Retinal pigment epithelial cell (primary cell): ENCODE measurements at regions not wholly inside any gene's neighbourhood (a gene's known extent, or its start where the extent isn't known, plus 50 kb on each side); places are given as distances from the start of the nearest gene placed in this dataset.

ENCODE experiments used
- DNase-seq: peaks from one replicate; pipeline ENCODE4 v3.0.0-alpha.2; 2010; ENCODE audit warnings: low read depth
- H3K4me3 ChIP-seq: 2 replicates; pipeline ENCODE4 v1.5.1; 2011; ENCODE audit warnings: mild to moderate bottlenecking, low read length, control low read depth, moderate library complexity
- TF ChIP-seq, protein P1 (sequence below): conservative IDR thresholded peaks from 2 replicates; pipeline ENCODE4 v1.5.1; 2011; ENCODE audit warnings: low read depth, low read length, control low read depth, inconsistent platforms

DNA sequence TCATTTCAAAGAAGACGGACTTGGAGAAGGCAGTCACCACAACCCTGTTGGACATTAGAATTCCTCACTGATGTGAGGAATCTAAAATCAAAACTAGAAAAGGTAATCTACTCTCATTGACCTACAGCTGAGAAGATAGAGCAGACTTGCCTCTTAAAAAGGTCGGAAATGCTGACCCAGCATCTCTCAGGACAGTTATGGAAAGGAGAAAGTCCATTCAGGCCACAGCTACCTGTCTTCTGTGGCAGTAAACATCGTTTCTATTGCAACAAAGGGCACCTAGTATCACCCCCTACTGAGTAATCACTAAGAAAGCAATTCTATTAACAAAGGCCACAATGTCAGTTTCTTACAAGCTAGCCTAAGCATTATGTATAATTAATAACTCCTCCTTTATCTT is 601.7 kb downstream of the PRELID2 start:
- TF ChIP-seq, protein P1, sequence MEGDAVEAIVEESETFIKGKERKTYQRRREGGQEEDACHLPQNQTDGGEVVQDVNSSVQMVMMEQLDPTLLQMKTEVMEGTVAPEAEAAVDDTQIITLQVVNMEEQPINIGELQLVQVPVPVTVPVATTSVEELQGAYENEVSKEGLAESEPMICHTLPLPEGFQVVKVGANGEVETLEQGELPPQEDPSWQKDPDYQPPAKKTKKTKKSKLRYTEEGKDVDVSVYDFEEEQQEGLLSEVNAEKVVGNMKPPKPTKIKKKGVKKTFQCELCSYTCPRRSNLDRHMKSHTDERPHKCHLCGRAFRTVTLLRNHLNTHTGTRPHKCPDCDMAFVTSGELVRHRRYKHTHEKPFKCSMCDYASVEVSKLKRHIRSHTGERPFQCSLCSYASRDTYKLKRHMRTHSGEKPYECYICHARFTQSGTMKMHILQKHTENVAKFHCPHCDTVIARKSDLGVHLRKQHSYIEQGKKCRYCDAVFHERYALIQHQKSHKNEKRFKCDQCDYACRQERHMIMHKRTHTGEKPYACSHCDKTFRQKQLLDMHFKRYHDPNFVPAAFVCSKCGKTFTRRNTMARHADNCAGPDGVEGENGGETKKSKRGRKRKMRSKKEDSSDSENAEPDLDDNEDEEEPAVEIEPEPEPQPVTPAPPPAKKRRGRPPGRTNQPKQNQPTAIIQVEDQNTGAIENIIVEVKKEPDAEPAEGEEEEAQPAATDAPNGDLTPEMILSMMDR, result no peak
- DNase-seq, result no peak
- H3K4me3 ChIP-seq, result no peak overlapping the region

- no peak overlapping the region for H3K4me3 ChIP-seq
- no peak for DNase-seq
- TF ChIP-seq, protein P1, result no peak
These were observed 604.4 kb downstream of the PRELID2 start for GRCh38 chr5:145230781-145231180.

- TF ChIP-seq, protein P1, result no peak
These were observed 606.6 kb downstream of the PRELID2 start for GRCh38 chr5:145228564-145228963.

GRCh38 chr5:145227881-145228280 is 607.3 kb downstream of the PRELID2 start:
- no peak overlapping the region for H3K4me3 ChIP-seq
- no peak for DNase-seq
- TF ChIP-seq, protein P1, result no peak

More at GRCh38 chr5:145228564-145228963, 606.6 kb downstream of the PRELID2 start:
- DNase-seq, result no peak
- H3K4me3 ChIP-seq, result no peak overlapping the region

DNA sequence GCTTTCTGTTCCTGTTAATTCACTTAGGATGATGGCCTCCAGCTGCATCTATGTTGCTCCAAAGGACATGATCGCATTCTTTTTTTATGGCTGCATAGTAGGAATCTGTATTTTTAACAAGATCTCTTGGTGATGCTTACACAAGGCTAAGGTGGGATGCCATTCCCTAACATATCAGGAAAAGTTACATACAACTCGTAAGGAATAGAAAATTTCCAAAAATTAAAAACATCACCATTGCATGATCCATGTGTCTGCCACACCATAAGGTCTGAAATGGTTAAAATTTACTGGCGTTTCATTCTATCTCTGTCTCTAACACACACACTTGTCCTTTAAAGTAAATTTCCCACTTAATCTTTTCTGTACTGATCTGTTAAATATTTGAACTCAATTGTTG is 608.4 kb downstream of the PRELID2 start:
- no peak overlapping the region for H3K4me3 ChIP-seq
- no peak for DNase-seq
- TF ChIP-seq, protein P1, result no peak

DNA sequence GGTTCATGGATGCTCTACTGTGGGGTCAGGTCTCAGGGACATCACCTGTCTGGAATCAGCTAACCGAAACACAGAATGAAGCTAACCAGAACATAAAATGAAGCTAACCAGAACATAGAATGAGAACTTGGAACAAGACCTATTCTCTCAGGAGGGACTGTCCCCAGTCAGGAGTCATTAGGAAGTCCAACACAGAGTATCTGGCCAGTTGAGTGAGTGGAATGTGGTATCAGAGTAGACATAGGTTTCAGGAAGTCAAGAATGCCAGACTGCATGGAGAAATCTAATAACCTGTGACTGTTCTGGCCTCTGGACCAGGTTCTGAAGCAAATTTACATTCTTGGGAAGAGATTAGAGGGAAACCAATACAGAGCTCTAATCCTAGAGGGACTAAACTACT is 609.6 kb downstream of the PRELID2 start:
- TF ChIP-seq, protein P1, result no peak
- DNase-seq, result no peak
- no peak overlapping the region for H3K4me3 ChIP-seq

DNA sequence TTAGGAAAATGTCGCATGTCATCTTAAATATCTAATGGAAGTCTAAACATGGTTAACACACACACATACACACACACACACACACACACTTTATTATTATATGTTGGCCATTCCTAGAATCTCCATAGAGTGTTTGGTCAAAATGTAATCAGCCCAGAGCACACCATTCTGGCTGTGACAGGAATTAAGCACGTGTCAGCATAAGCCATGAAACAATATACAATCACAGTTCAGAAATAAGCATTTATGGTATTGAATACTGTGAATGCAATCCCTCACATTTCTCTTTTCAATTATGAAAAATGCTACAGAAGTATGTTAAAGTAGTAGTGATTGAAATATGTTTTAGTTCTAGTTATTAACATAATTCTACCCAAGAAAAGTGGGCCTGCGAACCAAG is 611.6 kb downstream of the PRELID2 start:
- DNase-seq, result no peak
- no peak overlapping the region for H3K4me3 ChIP-seq
- TF ChIP-seq, protein P1, result no peak
